GM20000 (cell line): ENCODE measurements at regions not wholly inside any gene's neighbourhood (a gene's known extent, or its start where the extent isn't known, plus 50 kb on each side); places are given as distances from the start of the nearest gene placed in this dataset.

Experiments
- DNase-seq: peaks from one replicate; pipeline ENCODE4 v3.0.0; 2012; ENCODE audit warnings: low spot score
- TF ChIP-seq, protein P1 (sequence below): IDR thresholded peaks from 2 replicates; pipeline ENCODE4 v1.5.1; 2012; ENCODE audit warnings: mild to moderate bottlenecking, control low read depth; ENCODE audit errors: extremely low read depth, missing control alignments

DNA sequence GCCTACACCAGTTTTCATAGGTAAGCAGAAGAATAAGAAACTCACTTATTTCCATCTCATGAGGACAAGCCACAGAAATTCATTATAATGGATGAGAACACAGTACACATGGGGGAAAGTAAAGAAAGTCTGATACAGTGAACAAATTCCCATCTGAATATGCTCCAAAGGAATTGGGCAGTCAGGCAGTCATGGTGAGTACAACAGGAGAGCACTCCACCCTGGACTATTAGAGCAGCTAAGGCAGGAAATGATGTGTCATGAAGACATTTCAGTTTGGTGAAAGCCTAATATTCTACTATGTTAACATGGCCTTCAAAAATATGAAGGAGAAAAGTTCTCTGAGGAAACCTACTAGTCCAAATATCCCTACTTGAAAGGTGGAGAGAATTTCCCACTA lies 92.0 kb upstream of the PRDX4 start:
- TF ChIP-seq, protein P1, sequence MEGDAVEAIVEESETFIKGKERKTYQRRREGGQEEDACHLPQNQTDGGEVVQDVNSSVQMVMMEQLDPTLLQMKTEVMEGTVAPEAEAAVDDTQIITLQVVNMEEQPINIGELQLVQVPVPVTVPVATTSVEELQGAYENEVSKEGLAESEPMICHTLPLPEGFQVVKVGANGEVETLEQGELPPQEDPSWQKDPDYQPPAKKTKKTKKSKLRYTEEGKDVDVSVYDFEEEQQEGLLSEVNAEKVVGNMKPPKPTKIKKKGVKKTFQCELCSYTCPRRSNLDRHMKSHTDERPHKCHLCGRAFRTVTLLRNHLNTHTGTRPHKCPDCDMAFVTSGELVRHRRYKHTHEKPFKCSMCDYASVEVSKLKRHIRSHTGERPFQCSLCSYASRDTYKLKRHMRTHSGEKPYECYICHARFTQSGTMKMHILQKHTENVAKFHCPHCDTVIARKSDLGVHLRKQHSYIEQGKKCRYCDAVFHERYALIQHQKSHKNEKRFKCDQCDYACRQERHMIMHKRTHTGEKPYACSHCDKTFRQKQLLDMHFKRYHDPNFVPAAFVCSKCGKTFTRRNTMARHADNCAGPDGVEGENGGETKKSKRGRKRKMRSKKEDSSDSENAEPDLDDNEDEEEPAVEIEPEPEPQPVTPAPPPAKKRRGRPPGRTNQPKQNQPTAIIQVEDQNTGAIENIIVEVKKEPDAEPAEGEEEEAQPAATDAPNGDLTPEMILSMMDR, result no peak
- no peak for DNase-seq

DNA sequence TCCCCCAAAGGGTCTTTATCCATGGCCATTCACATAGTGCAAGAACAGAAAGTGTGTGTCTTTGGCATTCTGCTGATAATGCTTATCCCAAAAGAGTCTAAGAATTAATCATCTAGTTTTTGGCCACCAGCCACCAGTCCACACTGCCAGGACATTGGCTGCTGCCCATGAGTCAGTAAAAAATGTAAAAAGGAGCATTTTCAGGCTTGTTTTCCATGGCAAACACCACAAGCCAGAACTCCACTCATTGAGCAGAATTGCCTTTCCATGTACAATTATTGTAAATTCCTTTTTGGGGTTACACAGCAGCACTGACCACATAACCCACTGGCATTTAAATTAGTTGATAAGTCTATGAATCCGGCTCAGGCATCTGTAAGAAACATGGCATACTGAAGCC lies 89.2 kb upstream of the PRDX4 start:
- TF ChIP-seq, protein P1, result no peak
- DNase-seq, result no peak

DNA sequence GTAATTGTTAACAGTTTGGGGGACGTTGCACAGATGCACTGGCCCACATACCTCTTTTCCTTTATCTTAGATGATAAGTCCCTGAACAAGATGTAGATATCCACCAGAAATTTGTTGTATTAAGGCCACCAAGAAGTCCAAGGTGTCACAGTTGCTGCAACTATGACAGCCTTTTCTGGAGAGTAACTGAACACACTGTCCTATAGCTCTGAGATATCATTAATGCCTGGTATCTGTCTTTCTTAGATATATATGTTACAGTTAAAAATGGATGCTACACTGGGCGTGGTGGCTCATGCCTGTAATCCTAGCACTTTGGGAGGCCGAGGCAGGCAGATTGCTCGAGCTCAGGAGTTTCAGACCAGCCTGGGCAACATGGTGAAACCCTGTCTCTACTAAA lies 77.8 kb upstream of the PRDX4 start:
- no peak for DNase-seq

DNA sequence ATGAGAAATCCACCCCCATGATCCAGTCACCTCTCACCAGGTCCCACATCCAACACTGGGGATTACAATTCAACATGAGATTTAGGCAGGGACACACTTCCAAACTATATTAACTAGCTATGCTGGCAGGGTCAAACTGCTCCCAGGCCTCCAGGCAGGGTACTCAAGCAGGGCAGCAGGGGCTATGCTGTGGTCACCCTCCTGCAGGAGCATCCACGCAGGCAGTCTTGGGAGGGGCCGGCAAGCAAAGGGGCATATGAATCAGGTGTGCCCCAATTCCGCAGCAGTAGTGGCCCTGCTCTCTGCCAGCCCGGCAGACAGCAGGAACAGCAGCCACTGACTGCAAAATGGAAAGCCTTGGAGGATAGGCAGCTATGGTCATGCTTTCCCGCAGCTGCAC lies 74.6 kb upstream of the PRDX4 start:
- TF ChIP-seq, protein P1, result no peak
- DNase-seq, result no peak

More for the DNA sequence above, 77.8 kb upstream of the PRDX4 start:
- TF ChIP-seq, protein P1, result no peak

DNA sequence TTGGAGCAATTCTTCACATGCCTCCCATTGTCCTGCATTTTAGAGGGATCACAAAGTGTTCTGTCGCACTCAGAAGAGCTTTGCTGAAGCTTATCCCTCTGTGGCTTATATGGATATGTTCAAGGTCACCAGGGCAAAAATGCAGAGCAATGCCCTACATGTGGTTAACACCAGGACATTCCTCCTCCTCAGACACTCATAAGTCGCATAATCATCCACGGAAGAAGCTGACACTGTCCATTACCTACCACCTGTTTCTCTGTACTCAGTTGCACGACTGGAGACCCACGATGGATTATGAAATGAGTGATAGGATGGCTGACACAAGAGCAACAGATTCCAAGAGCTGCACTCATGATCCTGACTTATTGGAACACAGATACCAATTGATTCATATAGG lies 68.7 kb upstream of the PRDX4 start:
- TF ChIP-seq, protein P1, result no peak
- no peak for DNase-seq

DNA sequence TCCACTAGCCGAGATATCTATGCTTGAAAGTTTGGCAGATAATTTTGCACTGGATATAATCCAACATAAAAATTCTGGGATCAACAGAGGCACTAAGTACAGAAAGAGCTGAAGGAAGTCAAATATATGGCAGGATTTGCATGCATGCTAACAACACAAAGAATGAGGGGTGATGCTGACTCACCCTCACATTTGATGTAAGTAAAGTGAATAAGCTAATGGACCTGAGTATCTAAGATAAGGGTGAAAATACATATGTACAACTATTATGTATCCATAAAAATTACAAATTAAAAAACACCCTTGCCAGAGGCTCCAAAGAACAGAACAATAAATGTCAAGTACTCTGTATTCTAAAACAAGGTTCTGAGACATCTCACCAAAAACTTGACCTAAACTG lies 63.8 kb upstream of the PRDX4 start:
- no peak for DNase-seq
- TF ChIP-seq, protein P1, result no peak

DNA sequence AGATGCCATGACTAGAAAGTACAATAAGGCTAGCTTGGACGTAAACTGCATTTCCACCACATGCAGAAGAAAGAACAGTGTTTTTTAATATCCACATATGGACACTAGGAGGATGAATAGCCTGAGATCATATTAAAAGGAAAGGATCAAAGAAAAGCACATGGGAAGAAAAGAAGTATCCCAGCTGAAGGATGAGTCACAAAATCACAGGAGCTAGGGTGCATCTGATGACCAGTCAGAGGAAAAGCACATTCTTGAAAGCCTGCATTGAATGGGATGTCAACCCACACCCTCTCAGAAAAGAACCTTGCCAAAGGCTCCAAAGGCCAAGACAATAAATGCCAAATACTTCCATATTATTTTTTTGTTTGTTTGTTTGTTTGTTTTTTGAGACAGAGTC lies 56.8 kb upstream of the PRDX4 start:
- TF ChIP-seq, protein P1, result no peak

More for the DNA sequence above, 56.8 kb upstream of the PRDX4 start:
- DNase-seq, result no peak
